Nephron progenitor cell (in vitro differentiated cells): ENCODE measurements at regions not wholly inside any gene's neighbourhood (a gene's known extent, or its start where the extent isn't known, plus 50 kb on each side); places are given as distances from the start of the nearest gene placed in this dataset.
A peak's percentile ranks its signal among the peaks of the same experiment; 100 is the strongest.

Experiments
- DNase-seq: peaks from one replicate; pipeline ENCODE4 v3.0.0; 2021
- H3K27ac Mint-ChIP-seq: 2 replicates; pipeline ENCODE4 v1.8.0; 2021; ENCODE audit warnings: mild to moderate bottlenecking, moderate library complexity, mixed read lengths
- H3K27me3 Mint-ChIP-seq: 2 replicates; pipeline ENCODE4 v1.8.0; 2021; ENCODE audit warnings: mild to moderate bottlenecking, low read depth, mixed read lengths; ENCODE audit not compliant: poor library complexity
- H3K36me3 Mint-ChIP-seq: 2 replicates; pipeline ENCODE4 v1.8.0; 2021; ENCODE audit warnings: low read depth, mixed read lengths
- H3K4me1 Mint-ChIP-seq: 2 replicates; pipeline ENCODE4 v1.8.0; 2021; ENCODE audit warnings: mixed read lengths
- H3K4me3 Mint-ChIP-seq: 2 replicates; pipeline ENCODE4 v1.8.0; 2021; ENCODE audit warnings: mild to moderate bottlenecking, moderate library complexity, mixed read lengths
- H3K9me3 Mint-ChIP-seq: 2 replicates; pipeline ENCODE4 v1.8.0; 2021; ENCODE audit warnings: mild to moderate bottlenecking, moderate library complexity, mixed read lengths
- TF ChIP-seq, protein P1 (sequence below): fragments of 200-600 bp; sonication (generic); IDR thresholded peaks from 2 replicates; pipeline ENCODE4 v1.5.0; 2021; ENCODE audit warnings: antibody characterized with exemption

DNA sequence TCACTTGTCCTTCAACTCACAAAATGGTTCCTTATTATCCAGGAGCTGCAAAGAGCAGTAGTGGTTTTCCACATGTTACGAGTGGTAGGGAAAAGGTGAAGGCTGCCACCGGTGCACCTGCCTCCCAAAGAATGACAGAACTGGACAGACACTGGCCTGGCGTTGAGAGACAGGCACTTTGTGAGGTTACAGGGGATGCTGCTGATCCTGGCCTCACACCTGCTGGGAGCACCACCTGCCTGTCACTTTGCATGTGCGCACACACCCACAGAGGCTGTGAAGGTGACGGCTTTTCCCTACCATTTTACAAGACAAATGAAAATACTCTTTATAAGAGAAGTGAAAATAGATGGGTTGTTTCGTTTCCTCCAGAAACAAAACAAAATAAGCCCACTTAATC lies 175.3 kb upstream of the B3GAT1 start:
- Mint-ChIP-seq H3K27me3 (peaks cover 46% of the 10 kb centered on the region), H3K4me3 (no peak overlapping the region), H3K4me1 (peaks cover 11% of the 10 kb centered on the region), H3K27ac (no peak overlapping the region), H3K9me3 (no peaks in the 10 kb centered on the region), H3K36me3 (no peaks in the 10 kb centered on the region)
- DNase-seq: no peak
- TF ChIP-seq, protein P1, sequence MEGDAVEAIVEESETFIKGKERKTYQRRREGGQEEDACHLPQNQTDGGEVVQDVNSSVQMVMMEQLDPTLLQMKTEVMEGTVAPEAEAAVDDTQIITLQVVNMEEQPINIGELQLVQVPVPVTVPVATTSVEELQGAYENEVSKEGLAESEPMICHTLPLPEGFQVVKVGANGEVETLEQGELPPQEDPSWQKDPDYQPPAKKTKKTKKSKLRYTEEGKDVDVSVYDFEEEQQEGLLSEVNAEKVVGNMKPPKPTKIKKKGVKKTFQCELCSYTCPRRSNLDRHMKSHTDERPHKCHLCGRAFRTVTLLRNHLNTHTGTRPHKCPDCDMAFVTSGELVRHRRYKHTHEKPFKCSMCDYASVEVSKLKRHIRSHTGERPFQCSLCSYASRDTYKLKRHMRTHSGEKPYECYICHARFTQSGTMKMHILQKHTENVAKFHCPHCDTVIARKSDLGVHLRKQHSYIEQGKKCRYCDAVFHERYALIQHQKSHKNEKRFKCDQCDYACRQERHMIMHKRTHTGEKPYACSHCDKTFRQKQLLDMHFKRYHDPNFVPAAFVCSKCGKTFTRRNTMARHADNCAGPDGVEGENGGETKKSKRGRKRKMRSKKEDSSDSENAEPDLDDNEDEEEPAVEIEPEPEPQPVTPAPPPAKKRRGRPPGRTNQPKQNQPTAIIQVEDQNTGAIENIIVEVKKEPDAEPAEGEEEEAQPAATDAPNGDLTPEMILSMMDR: no peak

DNA sequence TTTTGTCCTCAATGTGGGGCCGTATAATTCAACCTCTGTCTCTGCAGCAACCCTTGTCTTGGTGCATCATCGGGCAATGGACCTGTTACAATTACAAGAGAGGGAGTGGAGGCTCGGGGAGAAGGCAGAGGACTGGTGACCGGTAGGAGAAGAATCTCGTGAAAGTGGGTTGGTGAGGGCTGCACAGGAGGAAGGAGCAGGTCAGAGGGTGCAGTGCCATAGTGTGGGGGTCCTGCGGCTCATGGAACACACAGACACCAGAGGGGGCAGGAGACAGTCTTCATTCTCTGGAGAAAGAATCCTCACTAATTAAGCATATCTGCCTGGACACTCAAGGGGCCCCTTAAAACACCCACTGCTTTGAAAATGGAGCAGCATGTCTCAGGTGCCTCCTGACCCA lies 174.7 kb upstream of the B3GAT1 start:
- no peak for DNase-seq
- peaks cover 46% of the 10 kb centered on the region for H3K27me3 Mint-ChIP-seq
- no peaks in the 10 kb centered on the region for H3K36me3 Mint-ChIP-seq
- H3K9me3 Mint-ChIP-seq: no peaks in the 10 kb centered on the region
- TF ChIP-seq, protein P1: no peak
- no peak overlapping the region for H3K4me3 Mint-ChIP-seq
- H3K4me1 Mint-ChIP-seq: peaks cover 11% of the 10 kb centered on the region
- no peak overlapping the region for H3K27ac Mint-ChIP-seq

DNA sequence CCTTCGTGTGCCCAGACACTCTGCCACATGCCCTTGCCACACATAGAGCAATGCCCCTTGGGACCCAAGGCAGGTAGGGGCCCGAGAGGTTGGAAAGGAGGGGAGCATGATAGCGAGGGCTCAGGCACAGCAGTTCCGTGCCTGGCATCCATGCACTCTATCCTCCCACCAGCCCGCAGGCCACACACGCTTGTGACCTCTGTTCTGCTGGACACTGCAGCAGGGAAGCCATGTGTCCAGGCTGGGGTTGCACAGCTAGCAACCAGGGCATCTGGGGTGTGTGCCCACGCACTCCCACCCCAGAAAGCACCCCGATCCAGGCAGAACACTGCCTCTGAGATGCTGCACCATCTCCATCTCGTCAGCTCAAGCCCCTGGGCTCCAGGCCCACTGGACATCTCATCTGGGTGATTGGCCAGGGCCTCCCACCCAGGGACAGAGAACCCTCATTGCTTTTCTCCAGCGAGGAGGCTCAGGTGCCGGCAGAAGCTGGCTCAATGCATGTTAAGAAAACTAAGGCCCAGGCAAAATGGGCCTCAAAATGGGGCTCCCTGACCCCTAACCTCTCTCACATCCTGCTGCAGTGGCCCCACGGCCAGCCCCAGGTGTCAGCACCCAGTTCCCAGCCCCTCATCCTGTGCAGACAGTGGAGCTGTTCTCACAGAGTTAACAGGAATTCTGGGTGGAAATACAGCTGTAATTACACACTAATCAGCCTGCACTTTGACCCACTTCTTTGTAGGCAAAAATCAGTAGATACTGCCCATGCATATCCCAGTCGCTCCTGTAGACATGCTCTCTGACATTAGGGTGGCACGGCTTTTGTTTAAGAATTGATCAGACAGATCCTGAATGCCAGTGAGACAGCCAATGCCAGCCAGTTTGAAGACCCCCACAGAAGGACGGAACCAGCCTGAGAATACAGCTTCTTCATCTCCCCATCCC lies 173.9 kb upstream of the B3GAT1 start:
- no peak for DNase-seq
- Mint-ChIP-seq H3K36me3 (no peaks in the 10 kb centered on the region), H3K27me3 (peaks cover 51% of the 10 kb centered on the region), H3K9me3 (no peaks in the 10 kb centered on the region), H3K27ac (no peak overlapping the region), H3K4me1 (peaks cover 11% of the 10 kb centered on the region), H3K4me3 (no peak overlapping the region)
- TF ChIP-seq, protein P1: no peak

DNA sequence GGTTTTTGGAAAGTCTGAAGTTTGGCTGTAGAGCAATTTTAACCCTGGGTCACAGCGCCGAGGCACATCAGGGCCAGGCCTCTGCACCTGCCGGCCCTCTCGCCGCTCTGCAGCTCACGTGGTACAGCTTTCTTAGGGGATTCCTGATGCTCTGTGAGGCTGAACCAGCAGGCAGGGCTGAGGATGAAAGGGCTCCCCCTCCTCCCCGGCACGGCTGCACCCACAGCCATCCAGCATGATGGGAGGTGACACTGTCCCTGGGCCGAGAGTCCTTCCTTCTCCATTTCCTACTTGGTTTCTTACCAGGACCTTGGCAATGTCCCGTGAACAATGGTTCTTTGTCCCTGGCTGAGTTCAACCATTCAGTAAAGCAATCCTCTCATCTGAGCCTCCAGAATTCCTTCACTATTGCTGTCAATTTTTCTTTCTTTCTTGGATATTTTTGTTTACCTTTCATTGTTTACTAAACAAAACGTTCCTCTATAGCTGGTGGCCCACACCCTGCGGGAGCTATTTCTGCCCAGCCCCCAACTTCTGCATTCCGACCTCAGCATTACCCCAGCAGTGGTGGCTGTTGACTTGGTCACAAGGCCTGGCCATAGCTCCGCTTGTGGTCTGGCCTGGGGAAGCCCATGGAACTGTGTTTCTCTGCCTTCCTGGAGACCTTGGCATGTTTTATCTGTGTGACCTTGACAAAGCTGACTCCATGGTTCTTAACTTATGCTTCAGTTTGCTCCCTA lies 172.8 kb upstream of the B3GAT1 start:
- peaks cover 15% of the 10 kb centered on the region for H3K4me1 Mint-ChIP-seq
- H3K36me3 Mint-ChIP-seq: no peaks in the 10 kb centered on the region
- no peaks in the 10 kb centered on the region for H3K9me3 Mint-ChIP-seq
- no peak overlapping the region for H3K27ac Mint-ChIP-seq
- TF ChIP-seq, protein P1: no peak
- H3K27me3 Mint-ChIP-seq: peaks cover 49% of the 10 kb centered on the region
- DNase-seq: peak; percentile 28
- no peak overlapping the region for H3K4me3 Mint-ChIP-seq

DNA sequence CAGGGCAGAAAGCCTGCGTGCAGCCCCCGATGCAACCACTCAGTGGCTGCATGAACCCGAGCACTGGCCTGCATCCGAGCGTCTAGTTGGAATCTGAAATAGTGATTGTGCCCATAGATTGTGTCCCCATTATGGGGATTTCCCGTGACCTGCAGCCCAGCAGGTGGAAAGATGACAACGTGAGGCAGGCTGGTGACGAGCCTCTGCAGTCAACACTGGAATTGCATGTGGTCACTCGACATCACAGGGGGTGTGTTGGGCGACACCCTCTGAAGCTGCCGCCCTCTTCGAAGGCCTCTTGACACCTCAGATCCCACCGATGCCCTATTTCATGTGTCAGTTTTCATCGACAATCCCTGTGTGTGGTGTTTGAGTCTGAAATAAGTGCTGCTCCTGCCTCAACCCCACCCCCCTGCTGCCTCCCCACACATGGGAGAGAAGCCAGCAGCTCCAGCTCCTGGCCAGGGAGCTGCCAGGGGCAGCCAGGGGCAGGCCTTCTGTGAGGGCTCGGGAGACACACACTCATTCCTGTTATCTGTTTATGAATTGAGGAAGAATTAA lies 172.0 kb upstream of the B3GAT1 start:
- H3K27me3 Mint-ChIP-seq: peaks cover 45% of the 10 kb centered on the region
- no peak for DNase-seq
- TF ChIP-seq, protein P1: no peak
- peaks cover 15% of the 10 kb centered on the region for H3K4me1 Mint-ChIP-seq
- H3K27ac Mint-ChIP-seq: no peak overlapping the region
- H3K36me3 Mint-ChIP-seq: no peaks in the 10 kb centered on the region
- H3K9me3 Mint-ChIP-seq: no peaks in the 10 kb centered on the region
- H3K4me3 Mint-ChIP-seq: no peak overlapping the region
